Body of pancreas (tissue), 4 donors: ENCODE measurements at regions not wholly inside any gene's neighbourhood (a gene's known extent, or its start where the extent isn't known, plus 50 kb on each side); places are given as distances from the start of the nearest gene placed in this dataset.

Experiments
- POLR2A ChIP-seq, 3 donors: fragments of 450-650 bp; IDR thresholded peaks; one replicate each; pipeline ENCODE4 v1.6.1; 2016; ENCODE audit warnings: antibody characterized with exemption in 3 of 3, mild to moderate bottlenecking in 2 of 3
- TF ChIP-seq, protein P1 (sequence below), 7 experiments: fragments of 450-650 bp in 4 of 7; fragments of 200-600 bp in 3 of 7; sonication (generic) in 3 of 7; IDR thresholded peaks; one replicate each; pipeline ENCODE4 v1.5.1; 2016 to 2019; ENCODE audit warnings: antibody characterized with exemption in 7 of 7

DNA sequence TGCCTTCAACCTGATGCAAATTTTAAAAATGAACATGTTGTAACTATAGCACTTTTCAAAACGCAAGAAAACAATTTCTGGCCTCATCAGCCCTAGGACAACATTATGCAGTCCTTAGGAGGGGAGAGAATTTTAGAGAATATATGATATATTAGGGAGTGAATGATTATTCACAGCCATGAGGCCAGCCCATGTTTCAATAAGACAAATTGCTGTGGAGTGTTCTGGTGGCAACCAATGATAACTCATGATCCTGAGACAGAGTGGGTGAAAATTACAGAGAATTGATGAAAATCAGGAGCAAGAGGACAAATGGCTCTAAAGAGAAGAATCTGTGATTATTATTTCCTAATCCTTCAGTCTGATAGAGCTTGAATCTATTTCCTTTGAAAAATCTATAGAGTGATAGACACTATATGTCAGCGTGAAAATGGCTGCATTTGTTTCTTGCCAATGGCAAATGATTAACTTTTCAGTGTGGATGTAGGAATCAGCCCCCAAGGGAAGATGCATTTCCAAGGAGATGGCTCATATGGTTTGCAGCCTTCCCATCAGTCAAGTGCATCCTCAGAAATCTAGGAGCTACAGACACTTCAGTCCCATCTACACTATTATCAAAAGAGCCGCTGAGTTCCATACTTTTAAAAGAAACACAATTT is 761.0 kb upstream of the ARRDC4 start:
- no peak for TF ChIP-seq POLR2A (IDR thresholded peaks at IDR 0.05)
- TF ChIP-seq, protein P1, sequence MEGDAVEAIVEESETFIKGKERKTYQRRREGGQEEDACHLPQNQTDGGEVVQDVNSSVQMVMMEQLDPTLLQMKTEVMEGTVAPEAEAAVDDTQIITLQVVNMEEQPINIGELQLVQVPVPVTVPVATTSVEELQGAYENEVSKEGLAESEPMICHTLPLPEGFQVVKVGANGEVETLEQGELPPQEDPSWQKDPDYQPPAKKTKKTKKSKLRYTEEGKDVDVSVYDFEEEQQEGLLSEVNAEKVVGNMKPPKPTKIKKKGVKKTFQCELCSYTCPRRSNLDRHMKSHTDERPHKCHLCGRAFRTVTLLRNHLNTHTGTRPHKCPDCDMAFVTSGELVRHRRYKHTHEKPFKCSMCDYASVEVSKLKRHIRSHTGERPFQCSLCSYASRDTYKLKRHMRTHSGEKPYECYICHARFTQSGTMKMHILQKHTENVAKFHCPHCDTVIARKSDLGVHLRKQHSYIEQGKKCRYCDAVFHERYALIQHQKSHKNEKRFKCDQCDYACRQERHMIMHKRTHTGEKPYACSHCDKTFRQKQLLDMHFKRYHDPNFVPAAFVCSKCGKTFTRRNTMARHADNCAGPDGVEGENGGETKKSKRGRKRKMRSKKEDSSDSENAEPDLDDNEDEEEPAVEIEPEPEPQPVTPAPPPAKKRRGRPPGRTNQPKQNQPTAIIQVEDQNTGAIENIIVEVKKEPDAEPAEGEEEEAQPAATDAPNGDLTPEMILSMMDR (IDR thresholded peaks at IDR 0.05), result no peak
